HCT116 (cell line): ENCODE measurements at regions not wholly inside any gene's neighbourhood (a gene's known extent, or its start where the extent isn't known, plus 50 kb on each side); places are given as distances from the start of the nearest gene placed in this dataset.

Source experiments
- ATAC-seq: fragments of 200-7000 bp; cut with Tn5 transposase; 2 replicates; pipeline ENCODE4 v1.9.1; 2020; ENCODE audit warnings: mild to moderate bottlenecking, moderate library complexity
- BruUV-seq: library from RNA; stranded (reverse); fragments of 400-500 nt; replicated peaks from 2 replicates; lab custom pipeline; 2021; lab: Mats Ljungman, UMichigan
- CTCF ChIA-PET: fragments of 300-600 bp; sonication (Branson Sonifier 250); formaldehyde crosslinking; loops from one replicate; lab custom pipeline; 2021; ENCODE audit warnings: antibody characterized with exemption; lab: Charles Lee
- POLR2A ChIA-PET: fragments of 300-600, 350-600 bp; sonication (Branson Sonifier 250); formaldehyde crosslinking; loops from one replicate; lab custom pipeline; 2021; ENCODE audit warnings: antibody characterized with exemption; lab: Charles Lee
- RAD21 ChIA-PET, 2 experiments: fragments of 300-600 bp; sonication (Branson Sonifier 250); formaldehyde crosslinking; loops; one replicate each; lab custom pipeline; 2023; ENCODE audit warnings: low total read pairs in 2 of 2; ENCODE audit not compliant: uncharacterized antibody in 2 of 2, unreplicated experiment in 2 of 2, low non-redundant PET in 1 of 2; lab: Charles Lee
- DNase-seq: peaks from one replicate; pipeline ENCODE4 v3.0.0-alpha.2; 2010; ENCODE audit warnings: low read depth, low spot score
- H2AFZ ChIP-seq: fragments of 200-600 bp; shearing (Covaris generic), sonication (generic); 2 replicates; pipeline ENCODE4 v1.6.1; 2017; ENCODE audit warnings: low read depth, mixed run types, mixed read lengths, antibody characterized with exemption, low read length; ENCODE audit not compliant: poor library complexity, severe bottlenecking
- H3K27ac ChIP-seq: 2 replicates; pipeline ENCODE4 v1.5.1; 2012; ENCODE audit warnings: low read depth, low read length
- H3K27me3 ChIP-seq: fragments of 200-600 bp; sonication (generic); 2 replicates; pipeline ENCODE4 v1.6.1; 2016; ENCODE audit warnings: mixed run types, low read length, mixed read lengths; ENCODE audit not compliant: insufficient read depth
- H3K36me3 ChIP-seq, 2 experiments: fragments of 200-500 bp in 1 of 2; fragments of 200-600 bp in 1 of 2; sonication (Bioruptor generic) in 1 of 2; sonication (generic) in 1 of 2; 2 replicates each; pipeline versions ENCODE4 v1.5.1 to v1.6.1; 2014 to 2016; ENCODE audit warnings: low read length in 2 of 2, inconsistent platforms in 1 of 2, mixed read lengths in 1 of 2, mixed run types in 1 of 2; ENCODE audit not compliant: insufficient read depth in 2 of 2, control insufficient read depth in 1 of 2
- H3K4me1 ChIP-seq, 2 experiments: fragments of 200-600 bp in 1 of 2; sonication (generic) in 1 of 2; 2 replicates each; pipeline versions ENCODE4 v1.5.1 to v1.6.1; 2012 to 2017; ENCODE audit warnings: low read length in 2 of 2, inconsistent platforms in 1 of 2, mild to moderate bottlenecking in 1 of 2, mixed read lengths in 1 of 2, mixed run types in 1 of 2, moderate library complexity in 1 of 2; ENCODE audit not compliant: insufficient read depth in 2 of 2, control insufficient read depth in 1 of 2
- H3K4me2 ChIP-seq: fragments of 200-600 bp; sonication (generic); 2 replicates; pipeline ENCODE4 v1.6.1; 2017; ENCODE audit warnings: mixed run types, low read length, mixed read lengths
- H3K4me3 ChIP-seq, 2 experiments: fragments of 200-600 bp in 1 of 2; sonication (generic) in 1 of 2; replicated peaks in 1 of 2; 2 replicates each; pipeline ENCODE4 v1.5.1; 2011 to 2016; ENCODE audit warnings: low read length in 2 of 2, control low read depth in 1 of 2, low read depth in 1 of 2, mild to moderate bottlenecking in 1 of 2, mixed read lengths in 1 of 2, mixed run types in 1 of 2
- H3K79me2 ChIP-seq: fragments of 200-600 bp; sonication (generic); 2 replicates; pipeline ENCODE4 v1.6.1; 2017; ENCODE audit warnings: mild to moderate bottlenecking, mixed run types, low read length, moderate library complexity, mixed read lengths; ENCODE audit not compliant: insufficient read depth
- H3K9ac ChIP-seq: fragments of 200-600 bp; sonication (generic); 2 replicates; pipeline ENCODE4 v1.6.1; 2016; ENCODE audit warnings: low read length, mixed read lengths
- H3K9me2 ChIP-seq: fragments of 200-600 bp; sonication (generic), shearing (Covaris generic); 2 replicates; pipeline ENCODE4 v1.6.1; 2017; ENCODE audit warnings: mixed run types, mild to moderate bottlenecking, moderate library complexity; ENCODE audit not compliant: insufficient read depth
- H3K9me3 ChIP-seq, 2 experiments: fragments of 200-500 bp in 1 of 2; fragments of 200-600 bp in 1 of 2; sonication (Bioruptor generic) in 1 of 2; sonication (generic) in 1 of 2; 2 replicates each; pipeline ENCODE4 v1.6.1; 2014 to 2017; ENCODE audit warnings: low read length in 2 of 2, mixed read lengths in 2 of 2, inconsistent platforms in 1 of 2, low read depth in 1 of 2, mild to moderate bottlenecking in 1 of 2, mixed run types in 1 of 2, moderate library complexity in 1 of 2; ENCODE audit not compliant: control insufficient read depth in 1 of 2, insufficient read depth in 1 of 2
- H4K20me1 ChIP-seq: fragments of 200-600 bp; sonication (generic), shearing (Covaris generic); 2 replicates; pipeline ENCODE4 v1.6.1; 2017; ENCODE audit warnings: mixed run types, mild to moderate bottlenecking, moderate library complexity; ENCODE audit not compliant: insufficient read depth
- CBX3 ChIP-seq: IDR thresholded peaks from 2 replicates; pipeline ENCODE4 v1.6.1; 2012; ENCODE audit warnings: low read depth
- CEBPB ChIP-seq: IDR thresholded peaks from 2 replicates; pipeline ENCODE4 v1.6.1; 2012; ENCODE audit warnings: low read depth
- EGR1 ChIP-seq: IDR thresholded peaks from 2 replicates; pipeline ENCODE4 v1.6.1; 2012; ENCODE audit warnings: low read depth
- ELF1 ChIP-seq: IDR thresholded peaks from 2 replicates; pipeline ENCODE4 v1.6.1; 2012; ENCODE audit warnings: low read depth, borderline replicate concordance
- EZH2 ChIP-seq: fragments of 200-600 bp; sonication (generic); IDR thresholded peaks from 2 replicates; pipeline ENCODE4 v1.6.1; 2017; ENCODE audit warnings: antibody characterized with exemption, mixed run types
- EZH2phosphoT487 ChIP-seq: fragments of 200-600 bp; IDR thresholded peaks from 2 replicates; pipeline ENCODE4 v1.6.1; 2018; ENCODE audit warnings: antibody characterized with exemption, borderline replicate concordance
- JUND ChIP-seq: IDR thresholded peaks from 2 replicates; pipeline ENCODE4 v1.6.1; 2012
- POLR2A ChIP-seq: IDR thresholded peaks from 2 replicates; pipeline ENCODE4 v1.7.0; 2011; ENCODE audit warnings: borderline replicate concordance; ENCODE audit not compliant: insufficient read depth, insufficient read length; ENCODE audit errors: extremely low read depth
- RAD21 ChIP-seq: IDR thresholded peaks from 2 replicates; pipeline ENCODE4 v1.6.1; 2012; ENCODE audit warnings: low read depth, mild to moderate bottlenecking
- SIN3A ChIP-seq: IDR thresholded peaks from 2 replicates; pipeline ENCODE4 v1.6.1; 2012; ENCODE audit warnings: low read depth
- SP1 ChIP-seq: IDR thresholded peaks from 2 replicates; pipeline ENCODE4 v1.6.1; 2012; ENCODE audit warnings: low read depth
- TCF7L2 ChIP-seq: IDR thresholded peaks from 2 replicates; pipeline ENCODE4 v1.7.0; 2011; ENCODE audit warnings: borderline replicate concordance, inconsistent platforms; ENCODE audit not compliant: insufficient read depth, insufficient read length; ENCODE audit errors: extremely low read depth
- YY1 ChIP-seq: IDR thresholded peaks from 2 replicates; pipeline ENCODE4 v1.6.1; 2011; ENCODE audit warnings: low read length, low read depth, moderate library complexity, mild to moderate bottlenecking; ENCODE audit not compliant: insufficient replicate concordance; ENCODE audit errors: extremely low read depth
- ZFX ChIP-seq: fragments of 450-650 bp; IDR thresholded peaks from 2 replicates; pipeline ENCODE4 v1.6.1; 2017
- ZNF274 ChIP-seq: fragments of 200-500 bp; sonication (Bioruptor generic); IDR thresholded peaks from 2 replicates; pipeline ENCODE4 v1.6.1; 2014; ENCODE audit warnings: mild to moderate bottlenecking, low read depth, low read length, inconsistent platforms
- intact Hi-C: fragments of 100-400 bp; cut with micrococcal nuclease; formaldehyde crosslinking; loops from 2 replicates; pipeline ENCODE4 v1.10.0; 2022
- TF ChIP-seq, protein P1 (sequence below): IDR thresholded peaks from 2 replicates; pipeline ENCODE4 v1.6.1; 2012
- TF ChIP-seq, protein P2 (sequence below): IDR thresholded peaks from 2 replicates; pipeline ENCODE4 v1.6.1; 2011; ENCODE audit warnings: mild to moderate bottlenecking, low read length, moderate library complexity; ENCODE audit not compliant: insufficient replicate concordance; ENCODE audit errors: extremely low read depth
- TF ChIP-seq, protein P3 (sequence below): IDR thresholded peaks from 2 replicates; pipeline ENCODE4 v1.6.1; 2012
- TF ChIP-seq, protein P4 (sequence below): IDR thresholded peaks from 2 replicates; pipeline ENCODE4 v1.6.1; 2012; ENCODE audit warnings: low read depth

DNA sequence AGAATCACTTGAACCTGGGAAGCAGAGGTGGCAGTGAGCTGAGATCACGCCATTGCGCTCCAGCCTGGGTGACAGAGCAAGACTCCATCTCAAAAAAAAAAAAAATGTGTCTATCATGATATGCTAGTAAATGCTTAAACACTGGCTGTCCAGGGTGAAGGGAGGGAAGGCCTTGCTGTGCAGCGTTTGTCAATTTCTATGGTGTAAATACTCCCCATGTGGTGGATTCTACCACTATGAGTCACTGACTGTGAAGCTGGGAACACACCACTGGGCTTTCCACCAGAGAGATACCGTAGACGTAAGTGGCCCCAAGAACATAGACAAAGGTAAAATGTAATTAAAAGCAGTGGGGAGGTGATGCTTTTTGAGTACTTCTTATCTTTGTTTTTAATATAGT lies 51.3 kb upstream of the LEF1 start:
- H3K4me3 ChIP-seq = no peak overlapping the region
- H3K4me1 ChIP-seq = no peaks in the 10 kb centered on the region; a peak in 1 of 4 replicates
- intact Hi-C loops = no loop called here
- H2AFZ ChIP-seq = no peak overlapping the region
- H3K27me3 ChIP-seq = no peaks in the 10 kb centered on the region
- no peak for ATAC-seq
- H3K9me3 ChIP-seq = no peaks in the 10 kb centered on the region
- TF ChIP-seq ZNF274 = no peak
- no peak for TF ChIP-seq EGR1
- no peak for TF ChIP-seq CEBPB
- TF ChIP-seq, protein P1, sequence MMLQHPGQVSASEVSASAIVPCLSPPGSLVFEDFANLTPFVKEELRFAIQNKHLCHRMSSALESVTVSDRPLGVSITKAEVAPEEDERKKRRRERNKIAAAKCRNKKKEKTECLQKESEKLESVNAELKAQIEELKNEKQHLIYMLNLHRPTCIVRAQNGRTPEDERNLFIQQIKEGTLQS = no peak
- TF ChIP-seq ELF1 = no peak
- TF ChIP-seq JUND = no peak
- no peak for TF ChIP-seq RAD21
- no peak for TF ChIP-seq EZH2phosphoT487
- TF ChIP-seq EZH2 = no peak
- no peak for TF ChIP-seq SP1
- TF ChIP-seq, protein P2, sequence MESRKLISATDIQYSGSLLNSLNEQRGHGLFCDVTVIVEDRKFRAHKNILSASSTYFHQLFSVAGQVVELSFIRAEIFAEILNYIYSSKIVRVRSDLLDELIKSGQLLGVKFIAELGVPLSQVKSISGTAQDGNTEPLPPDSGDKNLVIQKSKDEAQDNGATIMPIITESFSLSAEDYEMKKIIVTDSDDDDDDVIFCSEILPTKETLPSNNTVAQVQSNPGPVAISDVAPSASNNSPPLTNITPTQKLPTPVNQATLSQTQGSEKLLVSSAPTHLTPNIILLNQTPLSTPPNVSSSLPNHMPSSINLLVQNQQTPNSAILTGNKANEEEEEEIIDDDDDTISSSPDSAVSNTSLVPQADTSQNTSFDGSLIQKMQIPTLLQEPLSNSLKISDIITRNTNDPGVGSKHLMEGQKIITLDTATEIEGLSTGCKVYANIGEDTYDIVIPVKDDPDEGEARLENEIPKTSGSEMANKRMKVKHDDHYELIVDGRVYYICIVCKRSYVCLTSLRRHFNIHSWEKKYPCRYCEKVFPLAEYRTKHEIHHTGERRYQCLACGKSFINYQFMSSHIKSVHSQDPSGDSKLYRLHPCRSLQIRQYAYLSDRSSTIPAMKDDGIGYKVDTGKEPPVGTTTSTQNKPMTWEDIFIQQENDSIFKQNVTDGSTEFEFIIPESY = no peak
- TF ChIP-seq ZFX = no peak
- TF ChIP-seq, protein P3, sequence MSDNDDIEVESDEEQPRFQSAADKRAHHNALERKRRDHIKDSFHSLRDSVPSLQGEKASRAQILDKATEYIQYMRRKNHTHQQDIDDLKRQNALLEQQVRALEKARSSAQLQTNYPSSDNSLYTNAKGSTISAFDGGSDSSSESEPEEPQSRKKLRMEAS = no peak
- no peak for TF ChIP-seq CBX3
- no peak for TF ChIP-seq YY1
- TF ChIP-seq, protein P4, sequence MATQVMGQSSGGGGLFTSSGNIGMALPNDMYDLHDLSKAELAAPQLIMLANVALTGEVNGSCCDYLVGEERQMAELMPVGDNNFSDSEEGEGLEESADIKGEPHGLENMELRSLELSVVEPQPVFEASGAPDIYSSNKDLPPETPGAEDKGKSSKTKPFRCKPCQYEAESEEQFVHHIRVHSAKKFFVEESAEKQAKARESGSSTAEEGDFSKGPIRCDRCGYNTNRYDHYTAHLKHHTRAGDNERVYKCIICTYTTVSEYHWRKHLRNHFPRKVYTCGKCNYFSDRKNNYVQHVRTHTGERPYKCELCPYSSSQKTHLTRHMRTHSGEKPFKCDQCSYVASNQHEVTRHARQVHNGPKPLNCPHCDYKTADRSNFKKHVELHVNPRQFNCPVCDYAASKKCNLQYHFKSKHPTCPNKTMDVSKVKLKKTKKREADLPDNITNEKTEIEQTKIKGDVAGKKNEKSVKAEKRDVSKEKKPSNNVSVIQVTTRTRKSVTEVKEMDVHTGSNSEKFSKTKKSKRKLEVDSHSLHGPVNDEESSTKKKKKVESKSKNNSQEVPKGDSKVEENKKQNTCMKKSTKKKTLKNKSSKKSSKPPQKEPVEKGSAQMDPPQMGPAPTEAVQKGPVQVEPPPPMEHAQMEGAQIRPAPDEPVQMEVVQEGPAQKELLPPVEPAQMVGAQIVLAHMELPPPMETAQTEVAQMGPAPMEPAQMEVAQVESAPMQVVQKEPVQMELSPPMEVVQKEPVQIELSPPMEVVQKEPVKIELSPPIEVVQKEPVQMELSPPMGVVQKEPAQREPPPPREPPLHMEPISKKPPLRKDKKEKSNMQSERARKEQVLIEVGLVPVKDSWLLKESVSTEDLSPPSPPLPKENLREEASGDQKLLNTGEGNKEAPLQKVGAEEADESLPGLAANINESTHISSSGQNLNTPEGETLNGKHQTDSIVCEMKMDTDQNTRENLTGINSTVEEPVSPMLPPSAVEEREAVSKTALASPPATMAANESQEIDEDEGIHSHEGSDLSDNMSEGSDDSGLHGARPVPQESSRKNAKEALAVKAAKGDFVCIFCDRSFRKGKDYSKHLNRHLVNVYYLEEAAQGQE = no peak
- TF ChIP-seq POLR2A = no peak
- no peak for TF ChIP-seq SIN3A
- no peak for TF ChIP-seq TCF7L2
- no peaks in the 10 kb centered on the region for H3K79me2 ChIP-seq
- H3K27ac ChIP-seq = no peak overlapping the region
- no peaks in the 10 kb centered on the region for H3K9me2 ChIP-seq
- H3K36me3 ChIP-seq = no peaks in the 10 kb centered on the region
- no peak overlapping the region for H3K9ac ChIP-seq
- no peak overlapping the region for H3K4me2 ChIP-seq
- ChIA-PET POLR2A (no interaction called here), RAD21 (no interaction called here), CTCF (no interaction called here)
- BruUV-seq = no TSS peak
- DNase-seq = no peak
- H4K20me1 ChIP-seq = no peaks in the 10 kb centered on the region
